IMR-90 (cell line): ENCODE measurements at regions not wholly inside any gene's neighbourhood (a gene's known extent, or its start where the extent isn't known, plus 50 kb on each side); places are given as distances from the start of the nearest gene placed in this dataset.

Experiments used
- ATAC-seq: fragments of 200-7000 bp; cut with Tn5 transposase; 2 replicates; pipeline ENCODE4 v1.9.1; 2020; ENCODE audit warnings: low read depth, mild to moderate bottlenecking, moderate library complexity
- BruUV-seq: library from RNA; stranded (reverse); fragments of 400-500 nt; replicated peaks from 2 replicates; lab custom pipeline; 2021; lab: Mats Ljungman, UMichigan
- CTCF ChIA-PET: fragments of 300-600 bp; formaldehyde crosslinking; extraction: SDS; loops from one replicate; lab custom pipeline; 2021; ENCODE audit warnings: antibody characterized with exemption; lab: Yijun Ruan, JAX
- POLR2A ChIA-PET: fragments of 300-600 bp; sonication (Branson Sonifier 250); formaldehyde crosslinking; loops from one replicate; lab custom pipeline; 2022; ENCODE audit warnings: antibody characterized with exemption; ENCODE audit not compliant: unreplicated experiment; lab: Charles Lee
- DNase-seq: peaks from one replicate; pipeline ENCODE4 v3.0.0; 2013
- H2AFZ ChIP-seq: replicated peaks from 2 replicates; pipeline ENCODE3; 2013; ENCODE audit warnings: low read length, mild to moderate bottlenecking; ENCODE audit not compliant: poor library complexity
- H2AK5ac ChIP-seq: 2 replicates; pipeline ENCODE4 v1.6.1; 2013; ENCODE audit warnings: low read depth, low read length, inconsistent platforms
- H2AK9ac ChIP-seq: replicated peaks from 2 replicates; pipeline ENCODE3; 2013; ENCODE audit warnings: mild to moderate bottlenecking, low read depth, low read length, moderate library complexity; ENCODE audit not compliant: poor library complexity
- H2BK120ac ChIP-seq: 2 replicates; pipeline ENCODE4 v1.6.1; 2013; ENCODE audit warnings: low read depth, low read length, inconsistent platforms
- H2BK15ac ChIP-seq: 3 replicates; pipeline ENCODE4 v1.6.1; 2013; ENCODE audit warnings: low read depth, low read length, inconsistent platforms
- H2BK20ac ChIP-seq: 2 replicates; pipeline ENCODE4 v1.6.1; 2013; ENCODE audit warnings: low read depth, mild to moderate bottlenecking, inconsistent platforms, low read length, moderate library complexity
- H2BK5ac ChIP-seq: 2 replicates; pipeline ENCODE4 v1.6.1; 2013; ENCODE audit warnings: mild to moderate bottlenecking, low read depth, low read length, inconsistent platforms; ENCODE audit not compliant: poor library complexity, severe bottlenecking
- H3K14ac ChIP-seq: replicated peaks from 2 replicates; pipeline ENCODE4 v1.6.1; 2013; ENCODE audit warnings: low read depth, low read length, inconsistent platforms
- H3K18ac ChIP-seq: 2 replicates; pipeline ENCODE4 v1.6.1; 2013; ENCODE audit warnings: low read depth, low read length, control low read depth
- H3K23ac ChIP-seq: 2 replicates; pipeline ENCODE4 v1.6.1; 2013; ENCODE audit warnings: low read depth, low read length, inconsistent platforms
- H3K27ac ChIP-seq: 2 replicates; pipeline ENCODE4 v1.5.1; 2013; ENCODE audit warnings: mild to moderate bottlenecking, control low read depth, low read length; ENCODE audit not compliant: insufficient read depth
- H3K27me3 ChIP-seq: 2 replicates; pipeline ENCODE4 v1.6.1; 2013; ENCODE audit warnings: low read length; ENCODE audit not compliant: control insufficient read depth, insufficient read depth
- H3K36me3 ChIP-seq: 2 replicates; pipeline ENCODE4 v1.6.1; 2013; ENCODE audit warnings: low read length, mixed read lengths; ENCODE audit not compliant: control insufficient read depth, insufficient read depth
- H3K4ac ChIP-seq: 2 replicates; pipeline ENCODE4 v1.6.1; 2013; ENCODE audit warnings: low read depth, low read length, inconsistent platforms
- H3K4me1 ChIP-seq: 2 replicates; pipeline ENCODE4 v1.6.1; 2013; ENCODE audit warnings: low read length, mixed read lengths; ENCODE audit not compliant: control insufficient read depth, insufficient read depth
- H3K4me2 ChIP-seq: 2 replicates; pipeline ENCODE4 v1.6.1; 2013; ENCODE audit warnings: low read depth, mild to moderate bottlenecking, control low read depth, low read length, moderate library complexity
- H3K4me3 ChIP-seq: 2 replicates; pipeline ENCODE4 v1.5.1; 2013; ENCODE audit warnings: low read depth, mild to moderate bottlenecking, control low read depth, low read length, moderate library complexity; ENCODE audit not compliant: insufficient read depth
- H3K56ac ChIP-seq: 2 replicates; pipeline ENCODE4 v1.6.1; 2013; ENCODE audit warnings: low read length, inconsistent platforms; ENCODE audit not compliant: insufficient read depth; ENCODE audit errors: extremely low read depth
- H3K79me1 ChIP-seq, 2 experiments: 2 replicates each; pipeline ENCODE4 v1.6.1; 2013; ENCODE audit warnings: low read length in 2 of 2, inconsistent platforms in 1 of 2, low read depth in 1 of 2
- H3K9ac ChIP-seq: 2 replicates; pipeline ENCODE4 v1.6.1; 2013; ENCODE audit warnings: low read depth, low read length, control low read depth
- H3K9me1 ChIP-seq: 2 replicates; pipeline ENCODE4 v1.6.1; 2013; ENCODE audit warnings: low read length, inconsistent platforms; ENCODE audit not compliant: insufficient read depth
- H3K9me3 ChIP-seq: 2 replicates; pipeline ENCODE4 v1.6.1; 2013; ENCODE audit warnings: low read length; ENCODE audit not compliant: control insufficient read depth, insufficient read depth
- H4K20me1 ChIP-seq: 2 replicates; pipeline ENCODE4 v1.6.1; 2013; ENCODE audit warnings: low read length, inconsistent platforms; ENCODE audit not compliant: insufficient read depth
- H4K5ac ChIP-seq: 2 replicates; pipeline ENCODE4 v1.6.1; 2013; ENCODE audit warnings: mild to moderate bottlenecking, low read depth, low read length, control low read depth
- H4K8ac ChIP-seq, 2 experiments: 2 replicates each; pipeline ENCODE4 v1.6.1; 2013; ENCODE audit warnings: low read depth in 2 of 2, low read length in 2 of 2, control low read depth in 1 of 2, inconsistent platforms in 1 of 2
- H4K91ac ChIP-seq: 2 replicates; pipeline ENCODE4 v1.6.1; 2013; ENCODE audit warnings: low read depth, low read length, inconsistent platforms; ENCODE audit not compliant: insufficient read depth
- BHLHE40 ChIP-seq: fragments of 150-350 bp; IDR thresholded peaks from 2 replicates; pipeline ENCODE4 v1.6.1; 2016; ENCODE audit warnings: mild to moderate bottlenecking, low read depth, low read length
- CEBPB ChIP-seq: IDR thresholded peaks from 2 replicates; pipeline ENCODE4 v1.6.1; 2012; ENCODE audit warnings: low read depth, low read length, improper control_type of control experiment
- CHD1 ChIP-seq: IDR thresholded peaks from 2 replicates; pipeline ENCODE4 v1.6.1; 2012; ENCODE audit warnings: low read depth, low read length, improper control_type of control experiment
- CTCF ChIP-seq: conservative IDR thresholded peaks from 2 replicates; pipeline ENCODE4 v1.5.1; 2012; ENCODE audit warnings: mild to moderate bottlenecking, low read depth, low read length, improper control_type of control experiment
- FOS ChIP-seq: fragments of 150-350 bp; IDR thresholded peaks from 2 replicates; pipeline ENCODE4 v1.6.1; 2016; ENCODE audit warnings: low read depth, low read length
- MAFK ChIP-seq: IDR thresholded peaks from 2 replicates; pipeline ENCODE4 v1.6.1; 2012; ENCODE audit warnings: low read depth, low read length, improper control_type of control experiment
- MAZ ChIP-seq: IDR thresholded peaks from 2 replicates; pipeline ENCODE4 v1.6.1; 2012; ENCODE audit warnings: low read depth, mild to moderate bottlenecking, low read length, improper control_type of control experiment, moderate library complexity, borderline replicate concordance
- NFE2L2 ChIP-seq: fragments of 150-350 bp; IDR thresholded peaks from 2 replicates; pipeline ENCODE4 v1.6.1; 2016; ENCODE audit warnings: low read depth, mild to moderate bottlenecking, low read length
- POLR2A ChIP-seq: IDR thresholded peaks from 2 replicates; pipeline ENCODE4 v1.6.1; 2012; ENCODE audit warnings: mild to moderate bottlenecking, low read depth, low read length
- RAD21 ChIP-seq: IDR thresholded peaks from 2 replicates; pipeline ENCODE4 v1.6.1; 2012; ENCODE audit warnings: low read length, improper control_type of control experiment
- RCOR1 ChIP-seq: IDR thresholded peaks from 2 replicates; pipeline ENCODE4 v1.6.1; 2012; ENCODE audit warnings: mild to moderate bottlenecking, low read length, improper control_type of control experiment; ENCODE audit not compliant: insufficient replicate concordance
- SMC3 ChIP-seq: fragments of 150-350 bp; IDR thresholded peaks from 2 replicates; pipeline ENCODE4 v1.6.1; 2016; ENCODE audit warnings: low read depth, mild to moderate bottlenecking, antibody characterized with exemption, low read length, moderate library complexity
- USF2 ChIP-seq: fragments of 150-350 bp; IDR thresholded peaks from 2 replicates; pipeline ENCODE4 v1.6.1; 2017; ENCODE audit warnings: mild to moderate bottlenecking, antibody characterized with exemption, low read length, low read depth
- dilution Hi-C: fragments of 300-500 bp; cut with HindIII; formaldehyde crosslinking; loops from one replicate; pipeline ENCODE4 v1.14.3; 2018; ENCODE audit warnings: low sequenced_read_pairs; ENCODE audit not compliant: unreplicated experiment
- in situ Hi-C: fragments of 300-500 bp; cut with MboI; formaldehyde crosslinking; loops from 3 replicates; pipeline ENCODE4 v1.14.3; 2019; ENCODE audit warnings: low sequenced_read_pairs, inconsistent platforms, mixed read lengths
- intact Hi-C: fragments of 100-400 bp; cut with micrococcal nuclease; formaldehyde crosslinking; loops from 2 replicates; pipeline ENCODE4 v1.10.0; 2022
- TF ChIP-seq, protein P1 (sequence below): fragments of 150-350 bp; IDR thresholded peaks from 2 replicates; pipeline ENCODE4 v1.6.1; 2016; ENCODE audit warnings: low read depth, mild to moderate bottlenecking, low read length, moderate library complexity, borderline replicate concordance

DNA sequence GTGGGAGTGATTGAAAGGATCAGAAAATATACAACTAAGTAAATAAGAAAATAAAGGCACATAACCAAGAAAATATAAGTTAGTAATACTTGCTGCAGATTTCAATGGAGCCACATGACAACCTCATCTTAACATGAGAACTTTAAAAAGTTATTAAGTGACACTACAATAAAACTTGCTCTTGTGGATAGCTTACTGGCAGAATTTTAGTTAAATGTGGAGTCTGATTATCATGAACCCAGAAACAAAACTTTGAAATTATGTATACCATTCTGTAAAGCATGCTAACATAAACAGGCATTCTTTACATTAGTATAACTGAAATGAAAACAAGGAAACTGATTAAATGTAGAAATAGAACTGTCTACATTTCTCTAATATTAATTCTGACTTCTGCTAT is 220.9 kb downstream of the RFPL4B start:
- dilution Hi-C loops (no loop called here), intact Hi-C loops (no loop called here), in situ Hi-C loops (no loop called here)
- H3K56ac ChIP-seq, result no peak overlapping the region
- H3K14ac ChIP-seq, result no peak overlapping the region
- H2AK9ac ChIP-seq, result no peak overlapping the region
- H4K5ac ChIP-seq, result no peak overlapping the region
- H4K91ac ChIP-seq, result no peak overlapping the region
- peaks cover 6% of the 10 kb centered on the region; the same call in 1 of the 2 replicates for H3K9me1 ChIP-seq
- H4K8ac ChIP-seq, result no peak overlapping the region
- no peak overlapping the region for H2BK15ac ChIP-seq
- H3K9ac ChIP-seq, result no peak overlapping the region
- H2BK5ac ChIP-seq, result no peak overlapping the region
- ATAC-seq (no peak), DNase-seq (no peak)
- H2BK20ac ChIP-seq, result no peak overlapping the region
- H2AFZ ChIP-seq, result no peak overlapping the region
- H3K27ac ChIP-seq, result no peak overlapping the region
- H3K18ac ChIP-seq, result no peak overlapping the region
- no peak overlapping the region for H3K4me2 ChIP-seq
- H3K23ac ChIP-seq, result no peak overlapping the region
- H3K4me1 ChIP-seq, result peaks cover 4% of the 10 kb centered on the region; the same call in 1 of the 2 replicates
- TF ChIP-seq CHD1 (no peak), CEBPB (no peak), USF2 (no peak), MAFK (no peak), FOS (no peak), RAD21 (no peak), RCOR1 (no peak), CTCF (no peak), MAZ (no peak), SMC3 (no peak), POLR2A (no peak), NFE2L2 (no peak), BHLHE40 (no peak)
- TF ChIP-seq, protein P1, sequence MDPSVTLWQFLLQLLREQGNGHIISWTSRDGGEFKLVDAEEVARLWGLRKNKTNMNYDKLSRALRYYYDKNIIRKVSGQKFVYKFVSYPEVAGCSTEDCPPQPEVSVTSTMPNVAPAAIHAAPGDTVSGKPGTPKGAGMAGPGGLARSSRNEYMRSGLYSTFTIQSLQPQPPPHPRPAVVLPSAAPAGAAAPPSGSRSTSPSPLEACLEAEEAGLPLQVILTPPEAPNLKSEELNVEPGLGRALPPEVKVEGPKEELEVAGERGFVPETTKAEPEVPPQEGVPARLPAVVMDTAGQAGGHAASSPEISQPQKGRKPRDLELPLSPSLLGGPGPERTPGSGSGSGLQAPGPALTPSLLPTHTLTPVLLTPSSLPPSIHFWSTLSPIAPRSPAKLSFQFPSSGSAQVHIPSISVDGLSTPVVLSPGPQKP, result no peak
- H3K9me3 ChIP-seq, result no peaks in the 10 kb centered on the region
- H2BK120ac ChIP-seq, result no peak overlapping the region
- H3K79me1 ChIP-seq, result no peaks in the 10 kb centered on the region
- H3K4me3 ChIP-seq, result no peak overlapping the region
- no peaks in the 10 kb centered on the region for H4K20me1 ChIP-seq
- no peaks in the 10 kb centered on the region for H3K36me3 ChIP-seq
- H2AK5ac ChIP-seq, result no peak overlapping the region
- ChIA-PET POLR2A (no interaction called here), CTCF (interaction anchor here (0.5 kb wide), 1 partner anchor 425 kb away, joined by 4 read pairs; no protein-coding TSS in a partner anchor)
- no peaks in the 10 kb centered on the region for H3K27me3 ChIP-seq
- no TSS peak for BruUV-seq
- H3K4ac ChIP-seq, result no peak overlapping the region
